Activated naive CD4-positive, alpha-beta T cell treated with anti-CD3 and anti-CD28 coated beads, Interleukin-2, amount 50 U/mL, for 72 hours (primary cell): ENCODE measurements at regions not wholly inside any gene's neighbourhood (a gene's known extent, or its start where the extent isn't known, plus 50 kb on each side); places are given as distances from the start of the nearest gene placed in this dataset.

Experiments used
- ATAC-seq, 2 donors: fragments of 150-1000 bp; cut with Tn5 transposase; 2 replicates each; pipeline ENCODE4 v1.10.0; 2021; ENCODE audit warnings: mild to moderate bottlenecking in 2 of 2, moderate library complexity in 2 of 2
- DNase-seq, 2 donors: peaks; one replicate each; pipeline ENCODE4 v3.0.0; 2021 to 2022; ENCODE audit warnings: low spot score in 2 of 2
- H3K27ac Mint-ChIP-seq, 2 donors: one replicate each; pipeline ENCODE4 v1.8.0; 2022; ENCODE audit warnings: mild to moderate bottlenecking in 2 of 2, mixed read lengths in 2 of 2
- H3K36me3 Mint-ChIP-seq, 2 donors: one replicate each; pipeline ENCODE4 v1.8.0; 2022; ENCODE audit warnings: mixed read lengths in 2 of 2
- H3K9me3 Mint-ChIP-seq, 2 donors: one replicate each; pipeline ENCODE4 v1.8.0; 2022; ENCODE audit warnings: mixed read lengths in 2 of 2

GRCh38 chr6:90859612-90860011 lies 272.7 kb upstream of the MAP3K7 start:
- H3K9me3 Mint-ChIP-seq = no peaks in the 10 kb centered on the region
- ATAC-seq = no peak
- DNase-seq = no peak

GRCh38 chr6:90859056-90859455 lies 272.2 kb upstream of the MAP3K7 start:
- H3K9me3 Mint-ChIP-seq = no peaks in the 10 kb centered on the region
- H3K36me3 Mint-ChIP-seq = no peaks in the 10 kb centered on the region
- H3K27ac Mint-ChIP-seq = no peak overlapping the region
- ATAC-seq = no peak
- no peak for DNase-seq

More at GRCh38 chr6:90859612-90860011, 272.7 kb upstream of the MAP3K7 start:
- Mint-ChIP-seq H3K36me3 (no peaks in the 10 kb centered on the region), H3K27ac (no peak overlapping the region)

- no peak for DNase-seq
- H3K27ac Mint-ChIP-seq = no peak overlapping the region
- ATAC-seq = no peak
- no peaks in the 10 kb centered on the region for H3K9me3 Mint-ChIP-seq
- no peaks in the 10 kb centered on the region for H3K36me3 Mint-ChIP-seq
These were observed 262.8 kb upstream of the MAP3K7 start for GRCh38 chr6:90849686-90850085.

GRCh38 chr6:90846824-90847223 lies 260.0 kb upstream of the MAP3K7 start:
- DNase-seq (no peak), ATAC-seq (no peak)
- H3K36me3 Mint-ChIP-seq = no peaks in the 10 kb centered on the region
- no peak overlapping the region for H3K27ac Mint-ChIP-seq
- no peaks in the 10 kb centered on the region for H3K9me3 Mint-ChIP-seq

- ATAC-seq (no peak), DNase-seq (no peak)
- Mint-ChIP-seq H3K9me3 (no peaks in the 10 kb centered on the region), H3K36me3 (no peaks in the 10 kb centered on the region), H3K27ac (no peak overlapping the region)
These were observed 248.8 kb upstream of the MAP3K7 start for GRCh38 chr6:90835596-90836212.

GRCh38 chr6:90829311-90829710 lies 242.4 kb upstream of the MAP3K7 start:
- ATAC-seq = no peak
- Mint-ChIP-seq H3K36me3 (no peaks in the 10 kb centered on the region), H3K9me3 (peaks cover 5% of the 10 kb centered on the region in 2 donors), H3K27ac (no peak overlapping the region)
- DNase-seq = no peak

- H3K27ac Mint-ChIP-seq = no peak overlapping the region
- peaks cover 0 to 4% of the 10 kb centered on the region in 2 donors for H3K9me3 Mint-ChIP-seq
- no peaks in the 10 kb centered on the region for H3K36me3 Mint-ChIP-seq
- no peak for ATAC-seq
- DNase-seq = no peak
These were observed 233.6 kb upstream of the MAP3K7 start for GRCh38 chr6:90820436-90820835.

- Mint-ChIP-seq H3K9me3 (peaks cover 0 to 5% of the 10 kb centered on the region in 2 donors), H3K36me3 (no peaks in the 10 kb centered on the region), H3K27ac (no peak overlapping the region)
- ATAC-seq (no peak), DNase-seq (no peak)
These were observed 232.6 kb upstream of the MAP3K7 start for GRCh38 chr6:90819483-90819882.

- ATAC-seq (no peak), DNase-seq (no peak)
- H3K27ac Mint-ChIP-seq = no peak overlapping the region
- peaks cover 0 to 5% of the 10 kb centered on the region in 2 donors for H3K9me3 Mint-ChIP-seq
- no peaks in the 10 kb centered on the region for H3K36me3 Mint-ChIP-seq
These were observed 231.3 kb upstream of the MAP3K7 start for GRCh38 chr6:90818163-90818562.

- Mint-ChIP-seq H3K36me3 (no peaks in the 10 kb centered on the region), H3K27ac (no peak overlapping the region), H3K9me3 (peaks cover 0 to 5% of the 10 kb centered on the region in 2 donors)
- ATAC-seq (no peak), DNase-seq (no peak)
These were observed 229.9 kb upstream of the MAP3K7 start for GRCh38 chr6:90816764-90817163.

- peaks cover 0 to 5% of the 10 kb centered on the region in 2 donors for H3K9me3 Mint-ChIP-seq
- DNase-seq (no peak), ATAC-seq (no peak)
- no peak overlapping the region for H3K27ac Mint-ChIP-seq
- no peaks in the 10 kb centered on the region for H3K36me3 Mint-ChIP-seq
These were observed 224.8 kb upstream of the MAP3K7 start for GRCh38 chr6:90811596-90812226.

- DNase-seq = no peak
- Mint-ChIP-seq H3K27ac (no peak overlapping the region), H3K36me3 (no peaks in the 10 kb centered on the region), H3K9me3 (no peaks in the 10 kb centered on the region)
- no peak for ATAC-seq
These were observed 222.2 kb upstream of the MAP3K7 start for GRCh38 chr6:90809035-90809434.

- Mint-ChIP-seq H3K9me3 (no peaks in the 10 kb centered on the region), H3K27ac (no peak overlapping the region), H3K36me3 (no peaks in the 10 kb centered on the region)
- DNase-seq = no peak
- no peak for ATAC-seq
These were observed 221.2 kb upstream of the MAP3K7 start for GRCh38 chr6:90807791-90808701.

GRCh38 chr6:90805619-90806155 lies 218.8 kb upstream of the MAP3K7 start:
- ATAC-seq (no peak), DNase-seq (no peak)
- no peak overlapping the region for H3K27ac Mint-ChIP-seq
- no peaks in the 10 kb centered on the region for H3K36me3 Mint-ChIP-seq
- H3K9me3 Mint-ChIP-seq = no peaks in the 10 kb centered on the region

- Mint-ChIP-seq H3K27ac (no peak overlapping the region), H3K9me3 (no peaks in the 10 kb centered on the region), H3K36me3 (no peaks in the 10 kb centered on the region)
- DNase-seq (no peak), ATAC-seq (no peak)
These were observed 217.1 kb upstream of the MAP3K7 start for GRCh38 chr6:90803956-90804355.

- H3K27ac Mint-ChIP-seq = no peak overlapping the region
- no peaks in the 10 kb centered on the region for H3K9me3 Mint-ChIP-seq
- no peak for DNase-seq
- no peaks in the 10 kb centered on the region for H3K36me3 Mint-ChIP-seq
- no peak for ATAC-seq
These were observed 208.2 kb upstream of the MAP3K7 start for GRCh38 chr6:90795078-90795477.

GRCh38 chr6:90793771-90794170 lies 206.9 kb upstream of the MAP3K7 start:
- DNase-seq (no peak), ATAC-seq (no peak)
- Mint-ChIP-seq H3K9me3 (no peaks in the 10 kb centered on the region), H3K27ac (no peak overlapping the region), H3K36me3 (no peaks in the 10 kb centered on the region)
